HG03354 (cell line): ENCODE measurements at regions not wholly inside any gene's neighbourhood (a gene's known extent, or its start where the extent isn't known, plus 50 kb on each side); places are given as distances from the start of the nearest gene placed in this dataset.
"Not testable (repeated sequence)": the region's sequence is repeated elsewhere in the genome, so short reads cannot be mapped to it uniquely, and the experiment has no call there.

Experiments used
- ATAC-seq: cut with Tn5 transposase; IDR thresholded peaks from one replicate; pipeline ENCODE4 v1.9.1; 2021; ENCODE audit warnings: mild to moderate bottlenecking; ENCODE audit not compliant: unreplicated experiment, poor library complexity, severe bottlenecking

DNA sequence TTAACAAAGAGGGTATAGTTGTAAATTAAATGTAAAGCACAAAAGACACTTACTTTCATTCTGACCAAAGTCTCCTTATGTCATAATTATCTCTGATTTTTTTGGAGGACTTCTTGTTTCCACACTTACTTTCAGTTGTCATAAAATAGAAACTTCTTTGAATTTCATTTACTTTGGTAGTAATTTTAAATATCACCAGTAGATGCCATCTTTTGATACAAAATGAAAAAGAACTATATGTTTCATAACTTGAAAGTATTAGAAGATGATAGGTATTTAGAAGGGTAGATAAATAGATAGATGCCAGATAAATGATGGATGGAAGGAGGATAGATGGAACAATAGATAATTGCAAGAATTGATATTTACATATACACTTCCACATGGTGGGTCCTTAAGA, 1865.3 kb upstream of the CDH9 start:
- no peak for ATAC-seq

DNA sequence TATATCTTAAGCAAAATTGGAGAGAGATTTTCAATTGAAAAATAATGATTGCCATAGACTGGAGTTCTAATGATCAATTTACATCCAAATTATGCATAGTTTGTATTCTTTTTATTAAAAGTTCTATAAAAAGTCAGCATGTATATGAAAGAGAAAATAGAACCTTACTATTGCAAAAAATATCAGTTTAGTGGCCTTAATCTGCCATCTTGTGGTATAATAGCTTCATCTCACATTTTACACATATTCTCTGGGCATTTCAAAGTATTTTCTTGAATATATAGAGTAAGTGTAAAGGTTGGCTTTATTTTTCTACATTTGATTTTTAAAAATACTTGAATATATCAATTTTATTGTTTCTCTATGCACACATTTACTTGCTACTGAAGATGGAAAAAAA, 1858.6 kb upstream of the CDH9 start:
- no peak for ATAC-seq

DNA sequence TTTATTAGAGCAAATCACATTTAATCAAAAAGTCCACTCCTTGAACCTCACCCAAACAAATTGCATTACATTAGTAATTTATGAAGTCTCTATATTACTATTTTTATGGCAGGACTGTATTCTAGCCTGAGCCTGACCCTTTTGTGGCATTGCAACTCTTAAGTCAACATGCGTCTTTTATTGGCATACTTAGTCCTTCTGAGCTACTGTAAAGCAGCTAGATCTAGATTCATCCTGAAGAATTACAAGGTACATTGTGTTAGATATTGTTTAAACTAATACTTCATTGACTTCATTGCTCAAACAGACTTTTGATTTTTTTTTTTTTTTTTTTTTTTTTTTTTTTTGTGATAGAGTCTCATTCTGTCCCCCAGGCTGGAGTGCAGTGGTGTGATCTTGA, 1842.5 kb upstream of the CDH9 start:
- ATAC-seq: no peak

DNA sequence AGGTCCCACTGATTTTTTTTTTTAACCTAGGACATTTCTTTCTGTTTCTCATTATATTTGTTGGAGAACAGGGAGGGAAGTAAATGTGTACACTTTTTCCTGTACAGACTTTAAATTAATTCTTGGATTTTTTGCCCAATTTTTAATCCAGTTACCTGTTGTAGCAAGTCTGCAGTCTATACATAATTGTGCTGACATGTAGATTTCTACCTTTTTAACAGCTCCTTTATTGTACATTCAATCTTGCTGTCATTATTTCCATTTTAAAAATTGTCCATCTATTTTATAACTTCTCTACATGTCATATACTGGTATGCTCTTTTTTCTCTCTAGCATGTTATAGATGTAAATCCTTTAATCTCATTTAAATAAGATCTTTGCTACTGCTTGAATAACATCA, 1838.7 kb upstream of the CDH9 start:
- no peak for ATAC-seq

DNA sequence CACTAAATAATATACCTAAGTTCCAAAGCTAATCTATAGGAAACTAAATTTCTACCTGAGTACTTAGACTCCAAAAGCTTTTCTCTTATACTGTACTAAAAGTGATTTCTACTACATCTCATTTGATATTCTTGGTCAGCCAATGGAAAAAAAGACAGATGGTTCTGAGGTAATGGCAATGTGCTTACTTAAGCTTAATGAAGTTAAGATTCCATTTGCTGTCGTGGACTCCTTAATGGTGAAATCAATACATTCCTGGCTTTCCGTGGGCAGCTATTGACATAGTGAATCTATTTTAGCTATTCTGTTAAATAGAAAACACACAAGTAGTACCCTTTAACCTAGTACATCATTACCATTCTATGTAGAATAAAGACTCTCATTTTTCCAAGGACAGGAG, 1825.6 kb upstream of the CDH9 start:
- ATAC-seq: no peak

DNA sequence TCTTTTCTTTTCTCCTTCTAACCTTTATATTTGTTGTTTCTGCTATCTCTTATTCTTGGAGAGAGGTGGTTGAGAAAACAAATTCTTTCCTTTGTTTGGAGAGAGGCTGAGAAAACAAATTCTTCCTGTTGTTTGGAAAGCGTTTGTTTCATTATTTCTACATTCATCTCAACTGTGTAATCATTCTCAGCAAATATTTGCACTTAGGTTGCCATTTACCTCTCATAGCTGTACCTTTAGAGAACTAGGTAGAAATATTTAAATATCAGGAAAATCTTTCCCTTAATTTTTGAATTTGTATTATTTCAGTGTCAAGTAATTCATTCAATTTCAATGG, 1824.4 kb upstream of the CDH9 start:
- no peak for ATAC-seq

DNA sequence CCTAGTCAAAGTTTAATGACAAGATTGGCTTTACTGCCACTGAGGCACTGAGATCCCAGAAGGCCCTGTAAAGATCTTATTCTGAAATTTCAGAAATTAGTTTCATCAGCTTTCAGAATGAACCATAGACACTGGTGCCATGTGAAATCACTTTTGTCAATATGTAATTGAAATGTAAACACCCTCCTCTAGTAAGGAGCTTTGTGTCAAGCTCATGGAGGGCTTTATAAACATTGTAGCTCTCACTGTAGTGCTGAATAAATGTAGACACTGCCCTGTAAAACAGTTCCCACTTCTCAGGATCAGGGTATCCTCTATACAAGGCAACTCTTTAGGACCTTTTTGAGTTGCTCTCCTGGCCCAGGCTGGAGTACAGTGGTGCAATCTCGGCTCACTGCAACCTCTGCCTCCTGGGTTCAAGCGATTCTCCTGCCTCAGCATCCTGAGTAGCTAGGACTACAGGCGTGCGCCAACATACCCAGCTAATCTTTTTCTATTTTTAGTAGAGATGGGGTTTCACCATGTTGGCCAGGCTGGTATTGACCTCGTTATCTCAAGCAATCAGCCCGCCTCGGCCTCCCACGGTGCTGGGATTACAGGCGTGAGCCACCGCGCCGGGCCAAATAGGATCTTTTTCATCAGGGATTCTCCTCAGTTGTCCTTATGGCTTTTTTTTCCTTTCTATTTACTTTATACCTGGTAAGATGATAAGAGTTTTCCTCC, 1823.9 kb upstream of the CDH9 start:
- ATAC-seq: no peak

DNA sequence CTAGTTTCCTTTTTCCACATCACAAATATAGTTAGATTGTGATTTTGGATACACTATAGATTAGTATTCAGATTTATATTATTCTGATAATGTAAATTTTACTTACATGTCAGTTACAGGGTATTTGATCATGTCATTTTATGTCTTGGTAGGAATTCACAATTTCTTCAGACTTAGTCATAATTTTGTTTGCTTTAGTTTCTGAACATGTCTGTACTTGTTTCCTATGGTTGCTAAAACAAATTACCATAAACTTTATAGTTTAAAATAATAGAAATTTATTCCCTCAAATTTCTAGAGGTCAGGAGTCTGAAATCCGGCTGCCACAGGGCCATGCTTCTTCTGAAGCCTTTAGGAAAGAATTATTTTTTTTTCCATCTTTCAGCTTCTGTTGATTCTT, 1817.2 kb upstream of the CDH9 start:
- ATAC-seq: no peak

DNA sequence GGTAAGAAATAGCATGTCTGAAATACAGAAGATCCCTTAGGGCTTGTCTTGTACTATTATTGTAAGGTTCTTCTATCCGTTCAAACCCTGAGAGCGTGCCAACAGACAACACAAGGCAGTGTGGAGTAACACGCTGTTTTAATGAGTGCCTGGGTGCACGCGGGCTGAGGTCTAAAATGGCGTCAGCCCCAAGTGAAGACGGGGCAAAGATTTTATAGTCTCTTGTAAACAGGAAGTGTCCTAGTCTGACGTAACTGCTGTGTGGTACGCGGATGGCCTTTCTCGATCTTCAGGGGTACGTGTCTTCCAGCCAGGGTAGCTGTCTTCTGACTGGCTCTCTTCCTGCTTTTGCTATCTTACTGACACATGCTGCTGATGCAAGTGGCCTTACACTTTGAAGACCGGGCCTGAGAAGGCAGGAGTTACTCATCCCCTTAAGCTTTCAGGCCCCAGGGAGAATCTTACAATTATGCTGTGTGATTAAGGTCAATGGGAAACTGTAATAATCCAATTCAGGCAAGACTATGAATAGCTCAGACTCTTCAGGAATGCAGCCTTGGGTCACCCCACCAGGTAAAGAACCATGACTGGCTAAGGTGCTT, 1812.0 kb upstream of the CDH9 start:
- no peak for ATAC-seq

DNA sequence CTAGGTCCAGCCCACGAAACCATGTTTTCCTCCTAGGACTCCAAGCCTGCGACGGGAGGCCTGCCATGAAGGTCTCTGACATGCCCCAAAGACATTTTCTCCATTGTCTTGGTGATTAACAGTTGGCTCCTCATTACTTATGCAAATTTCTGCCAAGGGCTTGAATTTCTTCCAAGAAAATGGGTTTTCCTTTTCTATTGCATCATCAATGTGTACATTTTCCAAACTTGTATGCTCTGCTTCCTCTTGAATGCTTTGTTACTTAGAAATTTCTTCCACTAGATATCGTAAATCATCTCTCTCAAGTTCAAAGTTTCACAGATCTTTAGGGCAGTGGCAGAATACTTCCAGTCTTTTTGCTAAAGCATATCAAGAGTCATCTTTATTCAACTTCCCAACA, 1792.7 kb upstream of the CDH9 start:
- ATAC-seq: no peak

DNA sequence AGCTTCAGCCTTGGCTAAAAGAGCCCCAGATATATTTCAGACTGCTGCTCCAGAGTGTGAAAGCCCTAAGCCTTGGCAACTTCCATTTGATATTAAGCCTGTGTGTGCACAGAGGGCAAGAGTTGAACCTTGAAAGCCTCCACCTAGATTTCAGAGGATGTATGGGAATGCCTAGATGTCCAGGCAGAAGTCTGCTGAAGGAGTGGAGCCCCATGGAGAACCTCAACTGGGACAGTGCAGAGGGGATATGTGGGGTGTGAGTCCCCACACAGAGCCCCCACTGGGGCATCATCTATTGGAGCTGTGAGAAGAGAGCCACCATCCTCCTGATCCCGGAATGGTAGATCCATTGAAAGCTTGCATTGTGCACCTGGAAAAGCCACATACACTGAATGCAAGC, 1784.8 kb upstream of the CDH9 start:
- no peak for ATAC-seq

DNA sequence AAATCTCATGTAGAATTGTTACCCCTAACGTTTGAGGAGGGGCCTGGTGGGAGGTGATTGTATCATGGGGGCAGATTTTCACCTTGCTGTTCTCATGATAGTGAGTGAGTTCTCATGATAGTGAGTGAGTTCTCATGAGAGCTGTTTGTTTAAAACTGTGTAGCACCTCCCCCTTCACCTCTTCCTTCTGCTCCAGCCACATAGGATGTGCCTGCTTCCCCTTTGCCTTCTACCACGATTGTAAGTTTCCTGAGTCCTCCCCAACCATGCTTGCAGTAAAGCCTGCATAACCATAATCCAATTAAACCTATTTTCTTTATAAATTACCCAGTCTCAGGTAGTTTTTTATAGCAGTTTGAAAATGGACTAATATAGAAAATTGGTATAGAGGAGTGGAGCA, 1783.7 kb upstream of the CDH9 start:
- no peak for ATAC-seq

DNA sequence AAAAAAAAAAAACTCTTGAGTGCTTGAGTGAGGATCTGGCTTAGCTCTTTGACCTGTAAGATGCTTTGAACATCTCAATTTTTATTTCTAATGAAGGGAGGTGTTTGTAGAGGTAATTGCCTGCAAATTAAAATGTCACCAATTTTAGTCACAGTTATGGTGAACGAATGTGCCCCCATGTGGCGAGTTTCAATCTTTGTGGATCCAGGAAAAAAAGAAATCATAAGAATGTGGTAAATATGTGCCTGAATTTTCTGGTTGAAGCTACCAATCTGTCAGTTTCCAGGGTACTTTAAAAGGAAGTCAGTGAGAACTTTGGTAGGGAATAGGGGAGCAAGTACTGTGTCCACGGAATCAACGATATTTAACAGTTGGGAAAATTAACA, 1772.4 kb upstream of the CDH9 start:
- ATAC-seq: no peak

DNA sequence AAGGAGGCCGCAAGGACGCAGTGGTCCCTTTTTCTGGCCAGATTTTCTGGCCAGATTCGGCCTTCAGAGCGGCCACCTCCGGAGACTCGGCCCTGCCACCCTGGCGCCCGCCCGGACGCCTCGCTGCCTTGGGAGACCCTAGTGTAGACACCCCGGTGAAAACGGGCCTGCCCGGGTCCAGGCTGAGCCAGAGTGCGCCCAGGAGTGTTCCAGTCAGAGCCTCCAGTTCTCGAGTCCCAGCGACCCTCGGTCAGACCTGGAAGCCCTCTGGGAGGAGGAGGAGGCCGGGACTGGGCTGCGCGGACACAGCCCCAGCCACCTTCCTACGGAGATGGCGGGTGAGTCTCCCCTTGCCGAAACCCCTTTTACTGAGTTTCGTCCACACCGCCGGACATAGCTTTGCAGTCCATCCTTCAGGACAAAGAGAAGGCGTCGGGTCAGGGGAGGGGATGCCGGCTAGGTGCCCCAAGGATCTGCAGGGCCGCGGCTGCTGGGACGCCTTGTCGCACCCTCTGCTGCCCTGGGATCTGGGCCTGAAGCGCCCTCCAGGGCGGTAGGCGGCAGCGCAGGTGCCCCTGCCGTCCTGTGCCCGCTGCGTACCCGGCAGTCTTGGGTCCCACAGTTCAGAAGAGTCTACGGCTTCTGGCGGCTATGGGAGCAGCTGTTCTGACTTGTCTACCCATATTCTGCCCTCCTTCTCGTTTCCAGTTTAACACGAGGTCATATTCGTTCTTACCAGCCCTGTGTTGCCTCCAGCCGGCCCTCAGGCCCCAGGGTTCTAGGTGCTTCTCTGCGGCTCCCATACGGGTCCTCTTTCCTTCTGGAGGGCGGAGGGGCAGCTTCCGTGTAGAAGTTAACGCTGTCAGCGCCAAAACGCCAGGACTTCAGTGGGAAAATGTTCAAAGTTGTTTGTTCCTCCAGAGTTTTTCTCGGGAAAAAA, 1771.7 kb upstream of the CDH9 start:
- no peak for ATAC-seq

DNA sequence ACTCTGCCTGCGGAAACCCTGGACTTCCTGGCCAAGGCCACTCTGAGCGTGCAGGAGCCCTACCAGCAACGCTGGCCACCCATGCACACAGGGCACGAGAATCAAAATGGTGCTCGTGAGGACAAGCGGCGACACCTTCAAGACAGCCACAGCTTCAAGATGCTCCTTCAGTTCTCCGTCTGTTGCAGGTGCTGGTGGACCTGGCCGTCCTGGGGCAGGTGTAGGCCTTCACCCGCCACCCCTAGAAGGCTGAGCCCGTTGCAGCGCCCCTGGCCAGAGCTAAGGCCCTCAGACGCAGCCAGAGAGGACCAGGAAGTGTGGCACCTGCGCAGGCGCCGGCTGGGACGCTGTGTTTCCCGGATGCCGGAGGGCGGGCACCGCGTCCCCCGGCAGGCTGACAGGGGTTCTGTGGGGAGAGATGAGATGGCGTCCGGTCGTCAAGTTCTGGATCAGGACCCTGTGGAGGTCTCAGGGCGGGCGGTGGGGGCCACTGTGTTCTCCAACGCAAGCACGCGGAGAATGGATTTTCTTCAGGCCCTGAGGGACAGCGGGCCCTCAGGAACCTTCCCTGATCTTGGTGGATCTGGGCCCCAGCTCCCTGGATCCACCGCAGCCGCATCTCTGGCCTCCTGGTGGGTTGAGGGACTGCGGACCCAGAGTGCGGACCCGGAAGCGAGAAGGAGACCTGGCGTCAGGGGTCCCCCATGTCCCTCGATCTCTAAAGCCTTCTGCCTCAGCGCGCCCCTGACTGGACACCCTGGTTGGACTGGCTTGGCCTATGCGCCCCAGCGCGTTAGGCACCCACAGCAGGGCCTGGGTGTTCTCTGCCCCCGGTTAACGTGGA, 1770.8 kb upstream of the CDH9 start:
- ATAC-seq: no peak

DNA sequence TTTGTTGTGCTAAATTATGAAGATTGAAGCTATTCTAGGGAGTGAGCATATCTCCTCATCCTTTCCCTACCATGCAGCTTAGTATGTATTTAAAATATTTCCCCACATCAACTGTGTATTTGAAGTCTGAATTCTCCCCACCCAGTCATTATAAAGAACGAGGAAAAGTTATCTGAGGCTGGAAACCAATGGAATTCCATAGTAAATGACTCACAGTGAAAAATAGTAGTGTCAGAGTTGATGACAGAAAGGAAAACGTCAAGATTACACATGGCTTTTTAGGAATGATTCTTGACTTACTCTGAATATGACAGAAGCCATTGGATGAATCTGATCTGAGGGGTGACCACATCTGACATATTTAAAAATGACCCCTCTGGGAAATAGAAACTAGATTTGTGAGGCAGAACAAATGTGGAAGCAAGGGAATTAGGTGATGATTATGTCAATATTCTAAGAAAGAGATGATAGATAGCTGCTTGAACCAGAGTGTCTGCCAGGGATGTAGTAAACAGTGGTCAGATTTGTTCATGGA, 1768.9 kb upstream of the CDH9 start:
- ATAC-seq: no peak

DNA sequence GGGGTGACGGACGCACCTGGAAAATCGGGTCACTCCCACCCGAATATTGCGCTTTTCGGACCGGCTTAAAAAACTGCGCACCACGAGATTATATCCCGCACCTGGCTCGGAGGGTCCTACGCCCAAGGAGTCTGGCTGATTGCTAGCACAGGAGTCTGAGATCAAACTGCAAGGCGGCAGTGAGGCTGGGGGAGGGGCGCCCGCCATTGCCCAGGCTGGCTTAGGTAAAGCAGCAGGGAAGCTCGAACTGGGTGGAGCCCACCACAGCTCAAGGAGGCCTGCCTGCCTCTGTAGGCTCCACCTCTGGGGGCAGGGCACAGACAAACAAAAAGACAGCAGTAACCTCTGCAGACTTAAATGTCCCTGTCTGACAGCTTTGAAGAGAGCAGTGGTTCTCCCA, 1760.6 kb upstream of the CDH9 start:
- not testable (repeated sequence) for ATAC-seq

DNA sequence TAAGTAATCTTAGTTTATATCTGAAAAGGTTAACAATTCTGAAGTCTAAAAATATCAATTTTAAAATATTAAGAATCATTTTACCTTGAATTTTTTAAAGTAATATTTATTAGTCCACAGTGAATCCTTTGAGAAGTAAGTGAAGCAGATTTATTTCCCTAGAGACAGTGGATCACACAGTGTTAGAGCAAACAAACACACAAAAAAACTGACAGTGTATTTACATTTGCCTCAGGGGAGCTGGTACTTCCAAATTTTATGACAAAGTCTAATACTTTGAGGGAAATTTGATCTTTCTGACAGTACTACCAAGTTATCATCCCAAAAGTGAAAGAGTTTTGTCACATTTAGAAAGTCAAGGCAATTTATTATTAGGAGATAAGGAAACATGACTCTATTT, 1750.6 kb upstream of the CDH9 start:
- no peak for ATAC-seq

DNA sequence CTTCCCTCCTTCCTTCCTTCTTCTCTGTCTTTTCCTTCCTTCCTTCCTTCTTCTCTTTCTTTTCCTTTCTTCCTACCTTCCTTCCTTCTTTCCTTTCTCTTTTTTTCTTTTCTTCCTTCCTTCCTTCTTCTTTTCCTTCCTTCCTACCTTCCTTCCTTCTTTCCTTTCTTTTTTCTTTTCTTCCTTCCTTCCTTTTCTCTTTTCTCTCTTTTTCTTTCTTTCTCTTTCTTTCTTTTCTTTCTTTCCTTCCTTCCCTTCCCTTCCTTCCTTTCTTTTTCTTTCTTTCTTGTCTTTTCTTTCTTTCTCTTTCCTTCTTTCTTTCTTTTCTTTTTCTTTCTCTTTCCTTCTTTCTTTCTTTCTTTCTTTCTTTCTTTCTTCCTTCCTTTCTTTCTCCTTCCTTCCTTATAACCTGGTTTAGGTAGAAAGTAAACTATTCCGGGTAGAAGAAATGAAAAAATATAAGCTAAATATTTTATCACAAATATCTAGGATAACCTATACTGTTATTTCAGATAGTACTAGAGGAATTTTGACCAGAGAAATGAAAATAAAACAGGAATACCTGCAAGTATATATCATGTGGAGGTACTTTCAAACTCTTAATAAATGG, 1741.8 kb upstream of the CDH9 start:
- ATAC-seq: no peak
